GM12891 (cell line): ENCODE measurements at regions not wholly inside any gene's neighbourhood (a gene's known extent, or its start where the extent isn't known, plus 50 kb on each side); places are given as distances from the start of the nearest gene placed in this dataset.

Experiments used
- PAX5 ChIP-seq: IDR thresholded peaks from 2 replicates; pipeline ENCODE4 v1.6.1; 2011; ENCODE audit warnings: low read length, moderate library complexity, mild to moderate bottlenecking; ENCODE audit not compliant: insufficient read depth, severe bottlenecking
- POLR2A ChIP-seq: IDR thresholded peaks from 2 replicates; pipeline ENCODE4 v1.6.1; 2011; ENCODE audit warnings: low read depth, low read length, control low read depth
- POLR2AphosphoS5 ChIP-seq: IDR thresholded peaks from 2 replicates; pipeline ENCODE4 v1.6.1; 2011; ENCODE audit warnings: low read depth, low read length, control low read depth
- POU2F2 ChIP-seq: IDR thresholded peaks from 2 replicates; pipeline ENCODE4 v1.6.1; 2011; ENCODE audit warnings: low read depth, mild to moderate bottlenecking, control low read depth, low read length, moderate library complexity
- SPI1 ChIP-seq: IDR thresholded peaks from 2 replicates; pipeline ENCODE4 v1.6.1; 2011; ENCODE audit warnings: low read depth, low read length, control low read depth
- TAF1 ChIP-seq: IDR thresholded peaks from 2 replicates; pipeline ENCODE4 v1.6.1; 2011; ENCODE audit warnings: low read depth, low read length, control low read depth

- TF ChIP-seq POLR2AphosphoS5 (no peak), TAF1 (no peak), POLR2A (no peak), POU2F2 (no peak), SPI1 (no peak), PAX5 (no peak)
These were observed 96.3 kb upstream of the DRD2 start for GRCh38 chr11:113571531-113571930.
